ENCODE measurements at regions not wholly inside any gene's neighbourhood (a gene's known extent, or its start where the extent isn't known, plus 50 kb on each side); places are given as distances from the start of the nearest gene placed in this dataset.

DNA sequence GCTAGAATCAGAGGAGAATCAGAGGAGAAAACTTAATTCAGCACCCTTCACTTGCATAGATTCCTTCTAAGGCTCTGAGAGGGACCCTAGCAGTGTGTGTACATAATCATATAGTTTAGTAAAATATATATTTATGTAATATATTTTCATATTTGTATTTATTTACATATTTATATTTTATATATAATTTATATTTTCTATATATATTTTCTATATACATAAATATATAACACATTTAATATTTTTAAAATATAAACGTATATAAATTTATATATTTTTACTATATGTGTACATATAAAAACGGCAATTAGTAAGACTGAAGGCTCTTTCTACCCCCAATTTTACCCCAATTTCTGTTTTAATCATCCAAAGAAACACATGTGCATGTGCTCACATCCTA, 80.3 kb downstream of the NXPE2 start:
- no peaks in the 10 kb centered on the region for H3K36me3 Mint-ChIP-seq (ENCODE audit: low read depth)
- H3K9me3 Mint-ChIP-seq: no peaks in the 10 kb centered on the region
- CTCF ChIA-PET: no interaction called here
- H3K27ac Mint-ChIP-seq: no peak overlapping the region
- POLR2A ChIA-PET: no interaction called here
- H3K4me3 Mint-ChIP-seq: no peak overlapping the region
- H3K4me1 Mint-ChIP-seq: no peaks in the 10 kb centered on the region
- H3K27me3 Mint-ChIP-seq: no peaks in the 10 kb centered on the region
- DNase-seq: no peak

DNA sequence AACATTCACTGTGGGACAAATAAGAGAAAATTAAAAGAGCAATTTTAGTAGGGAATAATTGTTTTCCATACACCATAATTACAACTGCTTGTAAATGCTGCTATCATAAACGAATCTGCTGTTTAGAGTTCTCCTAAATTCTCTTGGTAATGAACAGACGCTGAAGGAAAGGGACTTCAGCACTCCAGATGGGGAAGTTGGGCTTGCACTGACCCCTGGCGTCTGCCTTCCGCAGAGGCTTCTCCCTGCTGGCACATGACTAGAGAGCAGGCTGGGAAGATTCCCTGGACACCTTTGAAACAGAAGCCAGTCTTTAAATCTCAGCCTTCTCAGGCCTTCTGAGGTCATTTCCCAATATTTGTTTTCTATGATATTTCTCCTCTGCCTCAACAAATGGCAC, 84.1 kb downstream of the NXPE2 start:
- DNase-seq: no peak
- H3K36me3 Mint-ChIP-seq (ENCODE audit: low read depth): no peaks in the 10 kb centered on the region
- peaks cover 3% of the 10 kb centered on the region for H3K27me3 Mint-ChIP-seq
- CTCF ChIA-PET: no interaction called here
- H3K27ac Mint-ChIP-seq: no peak overlapping the region
- H3K4me1 Mint-ChIP-seq: no peaks in the 10 kb centered on the region
- H3K4me3 Mint-ChIP-seq: no peak overlapping the region
- POLR2A ChIA-PET: no interaction called here
- H3K9me3 Mint-ChIP-seq: no peaks in the 10 kb centered on the region

DNA sequence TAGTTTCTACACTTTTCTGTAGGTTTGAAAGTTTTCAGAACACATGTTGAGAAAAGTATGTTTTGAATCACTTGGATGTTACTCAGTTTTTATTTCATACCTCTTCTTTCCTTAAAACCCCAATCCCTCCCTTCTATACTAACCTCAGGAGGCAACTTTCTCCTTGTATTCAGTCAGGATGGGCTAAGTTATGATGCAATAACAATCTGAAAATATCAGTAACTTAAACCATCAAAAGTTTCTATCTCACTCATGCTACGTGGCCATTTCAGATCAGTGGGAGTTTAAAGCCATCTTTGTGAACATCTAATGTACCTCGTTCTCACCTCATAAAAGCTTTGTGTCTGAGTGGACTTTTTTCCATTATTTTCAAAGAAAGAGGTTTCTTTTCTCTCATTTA, 86.2 kb downstream of the NXPE2 start:
- no peak overlapping the region for H3K4me3 Mint-ChIP-seq
- POLR2A ChIA-PET: no interaction called here
- H3K27me3 Mint-ChIP-seq: peaks cover 3% of the 10 kb centered on the region
- H3K4me1 Mint-ChIP-seq: no peaks in the 10 kb centered on the region
- H3K27ac Mint-ChIP-seq: no peak overlapping the region
- no peak for DNase-seq
- H3K36me3 Mint-ChIP-seq (ENCODE audit: low read depth): no peaks in the 10 kb centered on the region
- H3K9me3 Mint-ChIP-seq: no peaks in the 10 kb centered on the region
- CTCF ChIA-PET: no interaction called here

DNA sequence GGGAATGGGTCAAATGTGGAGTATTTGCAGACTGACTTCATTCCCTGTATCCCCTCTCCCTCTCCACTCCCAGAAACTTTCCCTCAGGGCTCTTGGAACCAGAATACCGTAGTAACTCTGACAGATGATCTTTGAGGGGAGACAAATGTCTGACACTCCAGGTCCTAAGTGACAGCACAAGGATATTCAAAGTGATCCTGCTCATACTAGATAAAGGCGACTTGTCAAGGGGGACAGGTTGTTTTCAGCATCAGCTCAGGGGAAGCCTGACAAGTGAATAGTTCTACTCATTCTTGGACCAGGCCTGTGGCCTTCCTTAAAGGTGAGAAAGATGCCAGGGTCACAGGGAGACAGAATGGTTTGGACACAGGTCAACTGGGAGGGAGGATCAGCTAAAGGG, 92.8 kb downstream of the NXPE2 start:
- no peaks in the 10 kb centered on the region for H3K9me3 Mint-ChIP-seq
- CTCF ChIA-PET: no interaction called here

DNA sequence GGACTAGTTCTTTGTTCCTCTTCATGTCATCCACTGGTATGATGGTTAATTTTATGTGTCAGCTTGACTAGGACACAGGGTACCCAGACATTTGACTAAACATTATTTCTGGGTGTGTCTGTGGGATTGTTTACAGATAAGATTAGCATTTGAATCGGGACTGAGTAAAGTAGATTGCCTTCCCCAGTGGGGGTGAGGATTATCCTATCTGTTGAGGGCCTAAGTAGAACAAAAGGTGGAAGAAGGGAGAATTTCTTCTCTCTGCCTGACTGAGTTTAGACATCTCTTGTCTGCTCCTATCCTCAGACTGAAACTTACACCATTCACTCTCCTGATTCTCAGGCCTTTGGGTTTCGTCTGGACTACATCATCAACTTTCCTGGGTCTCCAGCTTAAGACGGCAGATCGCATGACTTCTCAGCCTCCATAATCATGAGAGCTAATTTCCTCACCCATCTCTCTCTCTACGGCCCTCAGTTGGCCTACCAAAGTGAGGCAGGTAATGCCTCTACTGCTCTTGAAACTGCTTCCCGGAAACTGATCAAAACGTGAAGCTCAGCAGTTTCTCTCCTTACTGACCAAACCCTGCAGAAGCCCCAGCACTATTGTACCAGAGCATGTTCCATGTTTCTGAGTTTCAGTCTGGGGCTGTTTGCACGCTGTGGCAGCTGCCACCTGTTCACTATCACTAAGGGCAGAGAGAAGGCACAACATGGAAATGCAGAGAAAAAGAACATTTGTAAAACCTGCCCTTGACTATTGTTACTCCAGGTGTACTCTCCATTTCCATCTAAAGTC, 95.4 kb downstream of the NXPE2 start:
- H3K4me3 Mint-ChIP-seq: no peak overlapping the region
- DNase-seq: no peak
- ChIA-PET POLR2A (no interaction called here), CTCF (interaction anchor here (1.4 kb wide), 1 partner anchor 246 kb away, joined by 3 read pairs; no protein-coding TSS in a partner anchor)
- no peak overlapping the region for H3K27ac Mint-ChIP-seq
- H3K9me3 Mint-ChIP-seq: no peaks in the 10 kb centered on the region
- H3K36me3 Mint-ChIP-seq (ENCODE audit: low read depth): no peaks in the 10 kb centered on the region
- H3K27me3 Mint-ChIP-seq: no peaks in the 10 kb centered on the region
- H3K4me1 Mint-ChIP-seq: no peaks in the 10 kb centered on the region

More for the DNA sequence above, 92.8 kb downstream of the NXPE2 start:
- no peak for DNase-seq
- POLR2A ChIA-PET: no interaction called here
- no peaks in the 10 kb centered on the region for H3K27me3 Mint-ChIP-seq
- no peak overlapping the region for H3K27ac Mint-ChIP-seq
- H3K4me1 Mint-ChIP-seq: no peaks in the 10 kb centered on the region
- no peak overlapping the region for H3K4me3 Mint-ChIP-seq
- no peaks in the 10 kb centered on the region for H3K36me3 Mint-ChIP-seq (ENCODE audit: low read depth)

DNA sequence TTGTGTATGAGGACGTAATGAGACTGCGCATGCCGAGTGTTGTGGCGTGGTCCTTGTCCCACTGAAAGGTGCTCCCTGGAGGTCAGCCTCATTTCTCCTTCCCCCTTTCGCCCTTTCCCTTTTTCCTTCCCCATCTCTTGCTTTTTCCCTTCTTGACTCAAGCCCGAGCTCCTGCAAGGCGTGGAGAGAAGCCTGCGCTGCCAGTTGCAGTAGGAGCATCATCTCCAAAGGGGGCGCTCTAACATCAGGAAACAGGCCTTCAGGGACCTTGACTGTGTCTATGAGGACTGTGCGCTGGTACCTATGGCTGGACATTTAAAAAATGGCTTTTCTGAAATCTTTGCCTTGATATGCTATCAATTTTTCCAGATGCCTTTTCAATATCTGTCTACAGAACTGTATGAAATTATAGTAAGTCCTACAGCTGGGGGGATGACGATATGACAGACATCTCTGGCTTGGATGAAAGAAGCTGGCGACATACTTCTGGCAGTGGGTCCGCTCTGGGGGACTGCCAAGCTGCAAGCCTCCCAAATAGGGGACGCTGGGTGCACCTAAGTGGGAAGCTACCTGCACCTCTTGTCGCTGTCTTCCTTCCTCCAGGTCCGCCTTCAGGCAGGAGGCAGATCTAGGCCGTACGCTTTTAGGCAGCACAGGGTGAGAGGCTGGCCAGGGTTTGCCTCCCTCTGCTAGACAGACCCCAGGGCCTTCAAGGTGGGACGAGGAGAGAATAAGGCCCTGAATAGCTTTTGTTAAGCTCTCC, 96.5 kb downstream of the NXPE2 start:
- no peaks in the 10 kb centered on the region for H3K36me3 Mint-ChIP-seq (ENCODE audit: low read depth)
- POLR2A ChIA-PET: no interaction called here
- H3K27ac Mint-ChIP-seq: no peak overlapping the region
- H3K4me3 Mint-ChIP-seq: no peak overlapping the region
- DNase-seq: no peak
- CTCF ChIA-PET: interaction anchor here (1.4 kb wide), 1 partner anchor 245 kb away, joined by 3 read pairs; no protein-coding TSS in a partner anchor
- no peaks in the 10 kb centered on the region for H3K4me1 Mint-ChIP-seq
- H3K9me3 Mint-ChIP-seq: no peaks in the 10 kb centered on the region
- H3K27me3 Mint-ChIP-seq: no peaks in the 10 kb centered on the region

DNA sequence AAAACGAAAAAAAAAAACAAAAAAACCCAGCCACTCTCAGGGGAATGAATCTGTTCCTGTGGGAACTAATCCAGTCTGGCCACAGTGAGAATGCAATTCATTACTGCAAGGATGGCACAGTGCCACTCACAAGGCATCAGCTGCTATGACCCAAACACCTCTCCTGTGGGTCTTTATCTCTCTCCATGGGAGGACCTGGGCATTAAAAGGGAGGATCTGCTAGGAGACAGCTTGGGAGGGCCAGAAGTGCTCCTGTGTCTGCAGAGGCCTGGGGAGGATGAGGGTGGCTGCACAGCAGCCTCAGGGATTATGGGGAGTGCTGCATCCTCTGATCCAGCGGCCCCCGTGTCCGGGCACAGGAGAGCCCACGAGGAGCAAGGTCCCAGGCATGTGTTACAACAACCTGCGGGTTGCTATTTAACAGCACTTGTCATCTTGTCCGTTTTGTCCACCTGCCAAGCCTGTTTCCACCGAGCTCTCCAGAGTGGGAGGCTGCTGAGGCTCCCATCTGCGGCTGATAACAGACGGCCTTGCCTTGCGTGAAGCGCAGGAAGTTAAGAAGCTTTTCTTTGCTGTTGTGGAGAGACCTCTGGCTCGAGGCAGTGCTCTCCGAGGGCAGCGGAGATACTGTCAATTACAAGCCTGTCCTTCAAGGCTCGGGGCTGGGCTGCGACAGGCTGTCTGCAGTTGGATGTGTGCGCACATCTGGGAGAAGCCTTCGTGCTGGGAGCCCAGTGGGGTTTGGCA, 97.7 kb downstream of the NXPE2 start:
- DNase-seq: no peak
- CTCF ChIA-PET: no interaction called here
- no peaks in the 10 kb centered on the region for H3K9me3 Mint-ChIP-seq
- H3K27me3 Mint-ChIP-seq: no peaks in the 10 kb centered on the region
- peaks cover 2% of the 10 kb centered on the region for H3K4me1 Mint-ChIP-seq
- POLR2A ChIA-PET: no interaction called here
- no peak overlapping the region for H3K4me3 Mint-ChIP-seq
- H3K27ac Mint-ChIP-seq: no peak overlapping the region
- H3K36me3 Mint-ChIP-seq (ENCODE audit: low read depth): no peaks in the 10 kb centered on the region

DNA sequence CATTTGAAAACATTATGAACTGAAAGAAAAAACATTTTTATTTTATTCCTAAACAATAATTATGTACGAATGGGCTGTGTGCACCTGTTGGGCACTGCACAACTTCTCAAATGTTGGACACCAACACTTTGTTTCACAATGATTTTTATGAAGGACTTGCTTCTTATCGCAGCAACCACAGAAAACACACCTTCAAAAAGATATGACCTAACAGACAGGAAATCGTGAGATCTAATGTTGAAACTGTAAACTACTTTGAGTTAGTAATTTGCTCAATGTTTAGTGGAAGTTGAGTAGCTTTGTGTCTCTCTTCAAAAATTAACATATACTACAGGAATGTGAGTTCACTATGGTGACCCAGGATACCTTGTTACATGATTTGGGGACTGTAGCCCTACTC, 98.6 kb downstream of the NXPE2 start:
- H3K36me3 Mint-ChIP-seq (ENCODE audit: low read depth): no peaks in the 10 kb centered on the region
- DNase-seq: no peak
- H3K27ac Mint-ChIP-seq: no peak overlapping the region
- H3K4me1 Mint-ChIP-seq: peaks cover 2% of the 10 kb centered on the region
- H3K27me3 Mint-ChIP-seq: no peaks in the 10 kb centered on the region
- no peaks in the 10 kb centered on the region for H3K9me3 Mint-ChIP-seq
- no peak overlapping the region for H3K4me3 Mint-ChIP-seq
- POLR2A ChIA-PET: no interaction called here
- CTCF ChIA-PET: no interaction called here

DNA sequence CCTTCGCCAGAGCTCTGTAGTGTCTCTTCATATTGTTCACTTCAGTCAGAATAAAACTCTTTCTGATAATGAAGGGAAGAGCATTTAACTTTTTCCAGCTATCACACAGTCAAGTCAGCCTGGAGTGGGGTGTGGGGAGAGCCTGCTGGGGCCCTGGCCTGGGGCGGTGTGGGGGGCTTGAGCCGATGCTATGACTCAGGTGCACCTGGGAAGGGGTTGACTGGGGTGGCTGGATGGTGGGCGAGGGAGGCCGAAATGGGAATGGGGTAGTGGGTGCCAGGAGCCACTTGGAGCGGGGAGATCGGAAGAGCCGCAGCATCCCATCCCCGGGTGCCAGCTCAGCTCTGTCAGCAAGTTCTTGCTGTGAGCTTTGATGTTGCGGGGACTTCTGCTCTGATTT, 100.9 kb downstream of the NXPE2 start:
- Mint-ChIP-seq H3K27ac (no peak overlapping the region), H3K4me3 (no peak overlapping the region), H3K4me1 (peaks cover 2% of the 10 kb centered on the region), H3K36me3 (ENCODE audit: low read depth) (no peaks in the 10 kb centered on the region), H3K9me3 (no peaks in the 10 kb centered on the region), H3K27me3 (no peaks in the 10 kb centered on the region)
- ChIA-PET CTCF (no interaction called here), POLR2A (no interaction called here)
- no peak for DNase-seq

DNA sequence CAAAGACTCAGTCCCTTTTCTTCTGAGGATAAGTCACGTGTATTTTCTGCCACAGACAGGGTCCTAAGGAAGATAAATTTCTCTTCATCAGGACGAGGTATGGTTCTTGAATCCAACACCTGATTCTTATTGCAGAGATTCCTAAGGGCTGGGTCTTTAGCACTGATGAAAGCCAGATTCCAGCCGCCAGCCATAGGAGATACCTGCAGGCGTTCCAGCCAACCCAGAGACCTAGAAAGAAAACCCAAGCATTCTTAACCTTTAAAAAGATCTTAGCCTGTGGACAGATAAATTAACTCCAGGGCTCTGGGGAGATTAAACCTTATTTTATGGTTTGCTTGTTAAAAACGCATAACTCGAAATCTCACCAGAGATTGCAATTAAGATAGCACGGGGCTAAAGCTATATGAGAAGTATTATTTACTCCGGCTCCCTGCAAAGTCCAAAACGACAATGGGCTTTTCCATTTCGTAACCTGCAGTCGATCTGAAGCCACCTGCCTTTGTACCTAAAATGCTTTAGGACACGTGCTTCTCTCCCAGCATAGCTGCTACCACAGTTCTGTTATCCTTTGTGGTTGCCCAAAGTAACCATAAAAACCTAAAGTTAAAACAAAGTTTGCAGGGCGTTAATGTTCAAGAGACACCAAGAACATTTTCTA, 104.5 kb downstream of the NXPE2 start:
- DNase-seq: no peak
- Mint-ChIP-seq H3K9me3 (no peaks in the 10 kb centered on the region), H3K27ac (no peak overlapping the region), H3K36me3 (ENCODE audit: low read depth) (no peaks in the 10 kb centered on the region), H3K4me3 (no peak overlapping the region), H3K4me1 (peaks cover 2% of the 10 kb centered on the region), H3K27me3 (no peaks in the 10 kb centered on the region)
- ChIA-PET CTCF (no interaction called here), POLR2A (no interaction called here)

DNA sequence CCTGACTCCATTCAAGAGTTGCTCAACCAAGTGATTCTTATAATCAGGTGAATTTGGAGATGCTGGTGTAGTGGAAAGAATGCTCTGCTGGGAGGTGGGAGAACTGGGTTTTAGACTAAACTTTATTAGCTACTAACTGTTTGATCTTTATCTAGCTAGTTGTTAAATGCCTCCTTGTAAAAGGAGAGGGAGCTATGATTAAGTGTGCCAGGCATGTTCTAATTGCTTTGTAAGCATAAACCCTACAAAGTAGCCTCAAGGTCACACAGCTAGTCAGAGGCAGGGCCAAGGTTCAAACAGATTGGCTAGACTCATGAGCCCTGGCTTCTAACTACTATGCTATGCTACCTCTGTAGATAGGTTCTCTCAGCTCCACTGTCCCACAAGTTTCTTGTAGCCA, 105.5 kb downstream of the NXPE2 start:
- Mint-ChIP-seq H3K36me3 (ENCODE audit: low read depth) (no peaks in the 10 kb centered on the region), H3K9me3 (no peaks in the 10 kb centered on the region), H3K4me3 (no peak overlapping the region), H3K27ac (no peak overlapping the region), H3K4me1 (peaks cover 2% of the 10 kb centered on the region), H3K27me3 (no peaks in the 10 kb centered on the region)
- DNase-seq: no peak
- CTCF ChIA-PET: interaction anchor here (0.9 kb wide), 1 partner anchor 14 kb away, joined by 3 read pairs; no protein-coding TSS in a partner anchor
- POLR2A ChIA-PET: no interaction called here

DNA sequence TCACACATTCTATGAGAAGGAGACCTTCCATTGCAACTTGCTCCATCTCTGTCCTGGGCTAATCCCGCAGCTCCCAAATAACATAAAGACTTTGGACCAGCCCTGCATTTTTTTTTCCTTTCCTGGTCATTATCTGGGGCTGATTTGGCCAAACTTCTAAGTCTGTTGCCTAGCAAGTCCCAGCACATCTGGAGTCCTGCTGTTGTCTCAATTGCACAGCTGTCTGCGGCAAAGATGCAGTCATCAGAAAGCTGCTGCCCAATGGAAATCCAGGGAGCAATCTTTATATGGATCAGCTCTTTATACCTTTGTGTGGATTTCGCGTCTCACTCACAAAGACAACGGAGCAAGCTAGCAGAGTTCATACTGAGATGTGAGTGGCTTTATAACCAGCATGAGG, 105.9 kb downstream of the NXPE2 start:
- Mint-ChIP-seq H3K4me3 (no peak overlapping the region), H3K27ac (no peak overlapping the region), H3K27me3 (no peaks in the 10 kb centered on the region), H3K4me1 (peaks cover 2% of the 10 kb centered on the region), H3K9me3 (no peaks in the 10 kb centered on the region), H3K36me3 (ENCODE audit: low read depth) (no peaks in the 10 kb centered on the region)
- POLR2A ChIA-PET: no interaction called here
- CTCF ChIA-PET: interaction anchor here (0.9 kb wide), 1 partner anchor 13 kb away, joined by 3 read pairs; no protein-coding TSS in a partner anchor
- no peak for DNase-seq

DNA sequence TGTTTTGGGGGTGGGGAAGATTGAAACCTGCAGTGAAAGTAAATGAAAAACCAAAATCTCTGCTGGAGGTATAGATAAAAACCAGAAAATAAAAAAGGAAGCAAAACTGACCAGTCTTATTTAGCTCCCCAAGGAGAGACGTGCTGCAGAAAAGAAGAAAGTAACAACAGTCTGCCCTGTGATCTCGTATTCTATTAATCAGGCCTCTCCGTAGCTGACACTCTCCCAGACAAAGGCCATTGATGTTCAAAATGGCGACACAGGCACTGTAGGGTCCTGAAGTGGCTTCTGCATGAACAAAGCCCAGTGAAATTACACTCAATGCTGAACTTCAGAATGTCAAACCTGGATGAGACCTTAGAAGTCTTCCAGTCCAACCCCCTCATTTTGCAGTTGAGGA, 106.6 kb downstream of the NXPE2 start:
- CTCF ChIA-PET: no interaction called here

More for the DNA sequence above, 106.6 kb downstream of the NXPE2 start:
- H3K4me1 Mint-ChIP-seq: peaks cover 2% of the 10 kb centered on the region
- H3K4me3 Mint-ChIP-seq: no peak overlapping the region
- POLR2A ChIA-PET: no interaction called here
- DNase-seq: no peak
- no peaks in the 10 kb centered on the region for H3K36me3 Mint-ChIP-seq (ENCODE audit: low read depth)
- no peaks in the 10 kb centered on the region for H3K9me3 Mint-ChIP-seq
- H3K27ac Mint-ChIP-seq: no peak overlapping the region
- no peaks in the 10 kb centered on the region for H3K27me3 Mint-ChIP-seq
